ENCODE measurements at regions not wholly inside any gene's neighbourhood (a gene's known extent, or its start where the extent isn't known, plus 50 kb on each side); places are given as distances from the start of the nearest gene placed in this dataset.

DNA sequence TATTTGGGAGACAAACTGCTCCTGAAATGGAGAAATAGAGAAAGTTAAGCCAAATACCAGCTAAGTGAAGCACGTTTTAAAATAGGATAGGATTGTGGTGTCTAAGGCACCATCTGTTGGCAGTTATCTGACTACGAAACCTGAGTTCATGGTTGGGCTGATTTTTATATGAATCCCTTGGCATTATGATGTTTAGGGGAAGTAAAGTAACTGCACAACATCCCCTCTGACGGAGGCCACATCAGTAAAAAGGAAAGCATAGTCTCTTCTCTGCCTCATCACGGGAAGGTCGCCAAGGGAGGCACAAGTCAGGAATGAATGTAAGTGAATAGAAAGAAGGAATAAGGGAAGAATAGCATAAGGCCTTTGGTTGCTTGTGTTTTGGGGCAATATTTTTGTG is 128.0 kb downstream of the PRRX1 start:
- Histone ChIP-seq H3K36me3 (ENCODE audit: insufficient read depth, low read length, poor library complexity, severe bottlenecking) (no peaks in the 10 kb centered on the region), H3K27ac (ENCODE audit: low read depth, low read length, poor library complexity, severe bottlenecking) (no peak overlapping the region), H3K4me1 (ENCODE audit: insufficient read depth, low read length, poor library complexity, severe bottlenecking) (no peaks in the 10 kb centered on the region), H3K27me3 (replicated peaks; ENCODE audit: insufficient read depth, low read depth, low read length, poor library complexity) (no peaks in the 10 kb centered on the region), H3K9me3 (ENCODE audit: low read depth, low read length, poor library complexity, severe bottlenecking) (no peaks in the 10 kb centered on the region), H3K4me3 (ENCODE audit: low read depth, low read length, poor library complexity, severe bottlenecking) (no peak overlapping the region)
- DNase-seq (ENCODE audit: low spot score), result no peak
- CTCF ChIA-PET, result no interaction called here
- POLR2A ChIA-PET (ENCODE audit: low non-redundant PET), result no interaction called here
- TF ChIP-seq, protein P1, sequence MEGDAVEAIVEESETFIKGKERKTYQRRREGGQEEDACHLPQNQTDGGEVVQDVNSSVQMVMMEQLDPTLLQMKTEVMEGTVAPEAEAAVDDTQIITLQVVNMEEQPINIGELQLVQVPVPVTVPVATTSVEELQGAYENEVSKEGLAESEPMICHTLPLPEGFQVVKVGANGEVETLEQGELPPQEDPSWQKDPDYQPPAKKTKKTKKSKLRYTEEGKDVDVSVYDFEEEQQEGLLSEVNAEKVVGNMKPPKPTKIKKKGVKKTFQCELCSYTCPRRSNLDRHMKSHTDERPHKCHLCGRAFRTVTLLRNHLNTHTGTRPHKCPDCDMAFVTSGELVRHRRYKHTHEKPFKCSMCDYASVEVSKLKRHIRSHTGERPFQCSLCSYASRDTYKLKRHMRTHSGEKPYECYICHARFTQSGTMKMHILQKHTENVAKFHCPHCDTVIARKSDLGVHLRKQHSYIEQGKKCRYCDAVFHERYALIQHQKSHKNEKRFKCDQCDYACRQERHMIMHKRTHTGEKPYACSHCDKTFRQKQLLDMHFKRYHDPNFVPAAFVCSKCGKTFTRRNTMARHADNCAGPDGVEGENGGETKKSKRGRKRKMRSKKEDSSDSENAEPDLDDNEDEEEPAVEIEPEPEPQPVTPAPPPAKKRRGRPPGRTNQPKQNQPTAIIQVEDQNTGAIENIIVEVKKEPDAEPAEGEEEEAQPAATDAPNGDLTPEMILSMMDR (conservative IDR thresholded peaks at IDR 0.05; ENCODE audit: low read depth, low read length), result no peak
- no peak for TF ChIP-seq EZH2 (IDR thresholded peaks at IDR 0.05; ENCODE audit: borderline replicate concordance, low read depth, low read length, poor library complexity, severe bottlenecking)
- intact Hi-C loops (cut with micrococcal nuclease; ENCODE audit: unreplicated experiment), result no loop called here
- BruUV-seq (replicated peaks), result no TSS peak

DNA sequence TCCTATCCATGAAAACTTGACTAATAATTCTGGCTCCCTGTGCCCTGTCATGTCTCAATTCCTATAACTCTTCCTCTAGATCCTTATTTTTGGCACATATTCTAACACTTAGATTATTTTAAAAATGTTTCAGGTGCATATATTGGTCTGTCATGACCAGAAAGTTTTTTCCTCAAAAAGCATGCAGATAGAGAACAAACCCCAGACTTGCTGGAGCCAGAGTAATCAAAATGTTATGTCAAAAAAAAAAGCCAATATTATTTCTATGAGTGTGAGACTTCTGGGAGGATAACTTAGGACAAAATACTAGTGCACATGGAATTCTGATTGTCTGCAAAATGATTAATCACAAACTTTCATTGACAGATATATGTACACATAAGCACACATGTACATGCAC is 135.1 kb upstream of the MROH9 start:
- no peak for TF ChIP-seq EZH2 (IDR thresholded peaks at IDR 0.05; ENCODE audit: borderline replicate concordance, low read depth, low read length, poor library complexity, severe bottlenecking)
- TF ChIP-seq, protein P1 (conservative IDR thresholded peaks at IDR 0.05; ENCODE audit: low read depth, low read length), result no peak
- DNase-seq (ENCODE audit: low spot score), result no peak
- no peaks in the 10 kb centered on the region for H3K9me3 ChIP-seq (ENCODE audit: low read depth, low read length, poor library complexity, severe bottlenecking)
- H3K4me3 ChIP-seq (ENCODE audit: low read depth, low read length, poor library complexity, severe bottlenecking), result no peak overlapping the region
- ChIA-PET POLR2A (ENCODE audit: low non-redundant PET) (no interaction called here), CTCF (no interaction called here)
- intact Hi-C loops (cut with micrococcal nuclease; ENCODE audit: unreplicated experiment), result no loop called here
- H3K4me1 ChIP-seq (ENCODE audit: insufficient read depth, low read length, poor library complexity, severe bottlenecking), result no peaks in the 10 kb centered on the region
- no TSS peak for BruUV-seq (replicated peaks)
- H3K36me3 ChIP-seq (ENCODE audit: insufficient read depth, low read length, poor library complexity, severe bottlenecking), result no peaks in the 10 kb centered on the region
- no peaks in the 10 kb centered on the region for H3K27me3 ChIP-seq (replicated peaks; ENCODE audit: insufficient read depth, low read depth, low read length, poor library complexity)
- H3K27ac ChIP-seq (ENCODE audit: low read depth, low read length, poor library complexity, severe bottlenecking), result no peak overlapping the region

DNA sequence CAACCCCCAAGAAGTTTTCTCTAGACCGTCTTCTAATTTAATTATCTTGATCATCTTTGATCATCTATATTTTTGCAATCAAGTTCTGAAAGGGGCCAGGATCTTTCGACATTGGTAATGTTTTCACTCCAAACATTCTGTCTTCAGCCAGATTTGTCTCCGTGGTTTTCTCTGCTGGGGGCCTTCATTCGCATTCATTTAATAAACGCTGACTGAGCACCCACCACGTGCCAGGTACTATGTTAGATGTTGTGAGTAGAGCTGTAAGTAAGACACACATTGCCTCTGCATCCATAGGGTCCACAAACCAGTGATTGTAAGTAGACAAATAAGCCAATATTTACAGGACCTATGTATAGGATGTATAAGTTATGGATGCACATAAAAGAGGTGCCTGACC is 134.5 kb upstream of the MROH9 start:
- no peaks in the 10 kb centered on the region for H3K36me3 ChIP-seq (ENCODE audit: insufficient read depth, low read length, poor library complexity, severe bottlenecking)
- BruUV-seq (replicated peaks), result no TSS peak
- H3K9me3 ChIP-seq (ENCODE audit: low read depth, low read length, poor library complexity, severe bottlenecking), result no peaks in the 10 kb centered on the region
- DNase-seq (ENCODE audit: low spot score), result no peak
- intact Hi-C loops (cut with micrococcal nuclease; ENCODE audit: unreplicated experiment), result no loop called here
- CTCF ChIA-PET, result no interaction called here
- H3K4me3 ChIP-seq (ENCODE audit: low read depth, low read length, poor library complexity, severe bottlenecking), result no peak overlapping the region
- POLR2A ChIA-PET (ENCODE audit: low non-redundant PET), result no interaction called here
- TF ChIP-seq, protein P1 (conservative IDR thresholded peaks at IDR 0.05; ENCODE audit: low read depth, low read length), result no peak
- no peak for TF ChIP-seq EZH2 (IDR thresholded peaks at IDR 0.05; ENCODE audit: borderline replicate concordance, low read depth, low read length, poor library complexity, severe bottlenecking)
- H3K27me3 ChIP-seq (replicated peaks; ENCODE audit: insufficient read depth, low read depth, low read length, poor library complexity), result no peaks in the 10 kb centered on the region
- no peak overlapping the region for H3K27ac ChIP-seq (ENCODE audit: low read depth, low read length, poor library complexity, severe bottlenecking)
- H3K4me1 ChIP-seq (ENCODE audit: insufficient read depth, low read length, poor library complexity, severe bottlenecking), result no peaks in the 10 kb centered on the region

Data from A673 (cell line).